ENCODE measurements at regions not wholly inside any gene's neighbourhood (a gene's known extent, or its start where the extent isn't known, plus 50 kb on each side); places are given as distances from the start of the nearest gene placed in this dataset.

GRCh38 chr18:78241535-78242253, 737.9 kb upstream of the SALL3 start:
- H3K4me3 ChIP-seq (ENCODE audit: low read depth, low read length): no peak overlapping the region
- TF ChIP-seq CTCF (IDR thresholded peaks at IDR 0.05; ENCODE audit: low read depth, low read length, missing control alignments): no peak
- DNase-seq (ENCODE audit: low read depth): no peak
- in situ Hi-C loops (cut with HindIII; ENCODE audit: low sequenced_read_pairs): no loop called here

GRCh38 chr18:78242254-78242643, 737.4 kb upstream of the SALL3 start:
- TF ChIP-seq CTCF (IDR thresholded peaks at IDR 0.05; ENCODE audit: low read depth, low read length, missing control alignments): no peak
- no peak overlapping the region for H3K4me3 ChIP-seq (ENCODE audit: low read depth, low read length)
- in situ Hi-C loops (cut with HindIII; ENCODE audit: low sequenced_read_pairs): no loop called here
- DNase-seq (ENCODE audit: low read depth): no peak

GRCh38 chr18:78242806-78243205, 736.8 kb upstream of the SALL3 start:
- TF ChIP-seq CTCF (IDR thresholded peaks at IDR 0.05; ENCODE audit: low read depth, low read length, missing control alignments): no peak
- no peak for DNase-seq (ENCODE audit: low read depth)
- H3K4me3 ChIP-seq (ENCODE audit: low read depth, low read length): no peak overlapping the region
- in situ Hi-C loops (cut with HindIII; ENCODE audit: low sequenced_read_pairs): no loop called here

GRCh38 chr18:78244779-78245178, 734.8 kb upstream of the SALL3 start:
- TF ChIP-seq CTCF (IDR thresholded peaks at IDR 0.05; ENCODE audit: low read depth, low read length, missing control alignments): no peak
- in situ Hi-C loops (cut with HindIII; ENCODE audit: low sequenced_read_pairs): no loop called here
- H3K4me3 ChIP-seq (ENCODE audit: low read depth, low read length): no peak overlapping the region
- DNase-seq (ENCODE audit: low read depth): no peak

GRCh38 chr18:78245451-78245850, 734.2 kb upstream of the SALL3 start:
- in situ Hi-C loops (cut with HindIII; ENCODE audit: low sequenced_read_pairs): no loop called here
- DNase-seq (ENCODE audit: low read depth): no peak
- TF ChIP-seq CTCF (IDR thresholded peaks at IDR 0.05; ENCODE audit: low read depth, low read length, missing control alignments): no peak
- H3K4me3 ChIP-seq (ENCODE audit: low read depth, low read length): no peak overlapping the region

GRCh38 chr18:78246050-78246449, 733.6 kb upstream of the SALL3 start:
- in situ Hi-C loops (cut with HindIII; ENCODE audit: low sequenced_read_pairs): no loop called here
- DNase-seq (ENCODE audit: low read depth): no peak
- TF ChIP-seq CTCF (IDR thresholded peaks at IDR 0.05; ENCODE audit: low read depth, low read length, missing control alignments): no peak
- H3K4me3 ChIP-seq (ENCODE audit: low read depth, low read length): no peak overlapping the region

Data from astrocyte of the cerebellum (primary cell).